ENCODE measurements at regions not wholly inside any gene's neighbourhood (a gene's known extent, or its start where the extent isn't known, plus 50 kb on each side); places are given as distances from the start of the nearest gene placed in this dataset.

GRCh38 chr22:47628477-47629272 lies 866.2 kb downstream of the TBC1D22A start:
- DNase-seq (ENCODE audit: low spot score): no peak
- 100% methylated on average over 2 to 10 of the region's 17 CpGs for WGBS, 2 donors (ENCODE audit: extremely low coverage in 2 of 2, insufficient read length in 2 of 2, insufficient replicate concordance in 1 of 2)

GRCh38 chr22:47627556-47628253 lies 865.3 kb downstream of the TBC1D22A start:
- Histone ChIP-seq H4K8ac (ENCODE audit: low read depth, low read length) (no peak overlapping the region), H2BK15ac (ENCODE audit: low read length) (no peak overlapping the region), H3K27ac (replicated peaks; ENCODE audit: low read length) (no peak overlapping the region), H3K9me3 (replicated peaks in 1 of 2; ENCODE audit: control insufficient read depth in 2 of 2, insufficient read depth in 1 of 2, low read depth in 1 of 2, low read length in 2 of 2) (peaks cover 0 to 8% of the 10 kb centered on the region in 2 donors), H3K18ac (ENCODE audit: low read length) (no peak overlapping the region), H3K27me3 (ENCODE audit: control insufficient read depth in 3 of 3, insufficient read depth in 3 of 3, low read depth in 1 of 3, low read length in 3 of 3) (no peaks in the 10 kb centered on the region), H3K23ac (ENCODE audit: low read depth, low read length, poor library complexity) (no peak overlapping the region), H3K9ac (ENCODE audit: low read depth, low read length, poor library complexity) (no peak overlapping the region), H3K14ac (ENCODE audit: low read length) (no peak overlapping the region), H3K4me2 (ENCODE audit: insufficient read depth, low read length, poor library complexity, severe bottlenecking) (no peak overlapping the region), H2AK5ac (ENCODE audit: low read depth, low read length) (no peak overlapping the region), H3K36me3 (replicated peaks in 1 of 2; ENCODE audit: control insufficient read depth in 2 of 2, insufficient read depth in 2 of 2, low read length in 2 of 2) (no peaks in the 10 kb centered on the region), H3K4ac (ENCODE audit: low read length) (no peak overlapping the region), H2AFZ (ENCODE audit: low read length) (no peak overlapping the region), H2BK12ac (ENCODE audit: low read length) (no peak overlapping the region), H3K79me1 (ENCODE audit: low read depth, low read length) (no peaks in the 10 kb centered on the region), H2BK120ac (ENCODE audit: low read depth, low read length) (no peak overlapping the region), H2BK5ac (ENCODE audit: low read length) (no peak overlapping the region), H3K4me1 (ENCODE audit: control insufficient read depth in 2 of 2, insufficient read depth in 1 of 2, low read depth in 1 of 2, low read length in 2 of 2) (no peaks in the 10 kb centered on the region), H3K4me3 (ENCODE audit: low read length in 2 of 2) (no peak overlapping the region), H4K91ac (ENCODE audit: low read depth, low read length, poor library complexity) (no peak overlapping the region)
- 100% methylated on average over 1 of the region's 17 CpGs for WGBS, 2 donors (ENCODE audit: extremely low coverage in 2 of 2, insufficient read length in 2 of 2, insufficient replicate concordance in 1 of 2)
- no peak for DNase-seq (ENCODE audit: low spot score)

More at GRCh38 chr22:47628477-47629272, 866.2 kb downstream of the TBC1D22A start:
- H3K4me3 ChIP-seq (ENCODE audit: low read length in 2 of 2): peak overlapping the region in 1 of 2 donors; percentile 64
- H4K8ac ChIP-seq (ENCODE audit: low read depth, low read length): no peak overlapping the region
- no peaks in the 10 kb centered on the region for H3K27me3 ChIP-seq (ENCODE audit: control insufficient read depth in 3 of 3, insufficient read depth in 3 of 3, low read depth in 1 of 3, low read length in 3 of 3)
- no peak overlapping the region for H3K23ac ChIP-seq (ENCODE audit: low read depth, low read length, poor library complexity)
- H3K18ac ChIP-seq (ENCODE audit: low read length): peak overlapping the region; percentile 23
- peaks cover 0 to 8% of the 10 kb centered on the region in 2 donors for H3K9me3 ChIP-seq (replicated peaks in 1 of 2; ENCODE audit: control insufficient read depth in 2 of 2, insufficient read depth in 1 of 2, low read depth in 1 of 2, low read length in 2 of 2)
- H3K4me2 ChIP-seq (ENCODE audit: insufficient read depth, low read length, poor library complexity, severe bottlenecking): no peak overlapping the region
- H3K36me3 ChIP-seq (replicated peaks in 1 of 2; ENCODE audit: control insufficient read depth in 2 of 2, insufficient read depth in 2 of 2, low read length in 2 of 2): no peaks in the 10 kb centered on the region
- no peak overlapping the region for H2AFZ ChIP-seq (ENCODE audit: low read length)
- no peak overlapping the region for H2BK15ac ChIP-seq (ENCODE audit: low read length)
- no peak overlapping the region for H3K9ac ChIP-seq (ENCODE audit: low read depth, low read length, poor library complexity)
- no peak overlapping the region for H2BK120ac ChIP-seq (ENCODE audit: low read depth, low read length)
- H2BK5ac ChIP-seq (ENCODE audit: low read length): no peak overlapping the region
- no peak overlapping the region for H4K91ac ChIP-seq (ENCODE audit: low read depth, low read length, poor library complexity)
- H3K4ac ChIP-seq (ENCODE audit: low read length): no peak overlapping the region
- H3K4me1 ChIP-seq (ENCODE audit: control insufficient read depth in 2 of 2, insufficient read depth in 1 of 2, low read depth in 1 of 2, low read length in 2 of 2): no peaks in the 10 kb centered on the region
- H3K79me1 ChIP-seq (ENCODE audit: low read depth, low read length): no peaks in the 10 kb centered on the region
- no peak overlapping the region for H3K27ac ChIP-seq (replicated peaks; ENCODE audit: low read length)
- no peak overlapping the region for H2BK12ac ChIP-seq (ENCODE audit: low read length)
- H3K14ac ChIP-seq (ENCODE audit: low read length): no peak overlapping the region
- H2AK5ac ChIP-seq (ENCODE audit: low read depth, low read length): no peak overlapping the region

DNA sequence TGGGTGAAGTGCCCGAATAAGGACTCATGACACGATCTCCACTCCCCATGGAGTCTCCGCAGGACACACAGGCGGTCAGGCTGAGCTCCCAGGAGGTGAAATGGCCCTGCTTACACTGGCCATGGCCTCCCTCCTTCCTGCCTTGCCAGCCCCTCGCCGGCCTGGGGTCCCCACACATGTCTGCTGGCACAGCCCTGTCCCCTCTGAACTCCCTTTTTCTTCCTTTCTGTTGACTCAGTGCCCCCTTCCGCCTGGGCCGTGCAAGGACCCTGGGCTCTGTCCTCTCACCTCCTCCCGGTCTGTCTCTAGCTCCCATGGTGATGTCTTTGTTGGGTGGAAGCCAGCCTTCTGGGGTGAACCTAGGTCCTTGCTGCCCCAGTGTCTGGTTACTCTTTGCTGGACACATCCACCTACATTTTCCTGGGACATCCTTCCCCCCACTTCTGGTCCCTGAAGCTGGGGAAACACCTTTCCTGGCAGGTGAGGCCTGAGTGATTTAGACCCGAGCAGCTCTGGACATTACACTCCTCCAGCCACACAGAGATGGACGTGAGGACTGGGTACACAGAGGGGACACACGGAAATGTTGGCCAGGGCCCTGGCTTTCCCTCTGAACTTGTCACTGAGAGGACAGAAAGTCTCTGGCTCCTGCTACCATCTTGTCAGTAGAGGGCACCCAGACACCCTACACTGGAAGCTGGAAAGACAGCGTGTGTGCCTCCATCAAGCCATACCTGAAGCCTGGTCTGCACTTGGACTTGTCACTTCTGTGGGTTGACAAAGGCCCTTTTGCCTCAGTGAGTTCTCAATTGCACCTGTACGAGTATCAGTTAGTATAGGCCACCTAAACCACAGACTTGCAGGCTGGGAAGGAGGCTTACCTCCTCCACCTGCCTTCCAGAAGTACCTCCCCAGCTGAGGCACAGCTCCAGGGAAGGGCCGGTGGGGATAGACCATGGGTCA lies 864.3 kb downstream of the TBC1D22A start:
- H3K79me1 ChIP-seq (ENCODE audit: low read depth, low read length): no peaks in the 10 kb centered on the region
- H3K23ac ChIP-seq (ENCODE audit: low read depth, low read length, poor library complexity): no peak overlapping the region
- H3K4me2 ChIP-seq (ENCODE audit: insufficient read depth, low read length, poor library complexity, severe bottlenecking): no peak overlapping the region
- H2BK5ac ChIP-seq (ENCODE audit: low read length): no peak overlapping the region
- peaks cover 0 to 8% of the 10 kb centered on the region in 2 donors for H3K9me3 ChIP-seq (replicated peaks in 1 of 2; ENCODE audit: control insufficient read depth in 2 of 2, insufficient read depth in 1 of 2, low read depth in 1 of 2, low read length in 2 of 2)
- WGBS, 2 donors (ENCODE audit: extremely low coverage in 2 of 2, insufficient read length in 2 of 2, insufficient replicate concordance in 1 of 2): no CpG with 5 or more reads among the region's 15 CpGs
- H3K36me3 ChIP-seq (replicated peaks in 1 of 2; ENCODE audit: control insufficient read depth in 2 of 2, insufficient read depth in 2 of 2, low read length in 2 of 2): no peaks in the 10 kb centered on the region
- H2AK5ac ChIP-seq (ENCODE audit: low read depth, low read length): no peak overlapping the region
- peak overlapping the region; percentile 6 for H3K18ac ChIP-seq (ENCODE audit: low read length)
- H3K4me1 ChIP-seq (ENCODE audit: control insufficient read depth in 2 of 2, insufficient read depth in 1 of 2, low read depth in 1 of 2, low read length in 2 of 2): no peaks in the 10 kb centered on the region
- no peak overlapping the region for H4K8ac ChIP-seq (ENCODE audit: low read depth, low read length)
- no peak overlapping the region for H3K4ac ChIP-seq (ENCODE audit: low read length)
- no peak overlapping the region for H3K14ac ChIP-seq (ENCODE audit: low read length)
- H2BK120ac ChIP-seq (ENCODE audit: low read depth, low read length): no peak overlapping the region
- no peak overlapping the region for H3K4me3 ChIP-seq (ENCODE audit: low read length in 2 of 2)
- no peak overlapping the region for H2AFZ ChIP-seq (ENCODE audit: low read length)
- no peak overlapping the region for H2BK12ac ChIP-seq (ENCODE audit: low read length)
- no peak overlapping the region for H4K91ac ChIP-seq (ENCODE audit: low read depth, low read length, poor library complexity)
- no peak overlapping the region for H3K9ac ChIP-seq (ENCODE audit: low read depth, low read length, poor library complexity)
- H3K27ac ChIP-seq (replicated peaks; ENCODE audit: low read length): no peak overlapping the region
- H2BK15ac ChIP-seq (ENCODE audit: low read length): no peak overlapping the region
- no peaks in the 10 kb centered on the region for H3K27me3 ChIP-seq (ENCODE audit: control insufficient read depth in 3 of 3, insufficient read depth in 3 of 3, low read depth in 1 of 3, low read length in 3 of 3)
- no peak for DNase-seq (ENCODE audit: low spot score)
